PC-3 (cell line): ENCODE measurements at regions not wholly inside any gene's neighbourhood (a gene's known extent, or its start where the extent isn't known, plus 50 kb on each side); places are given as distances from the start of the nearest gene placed in this dataset.

Experiments
- ATAC-seq: fragments of 200-7000 bp; cut with Tn5 transposase; 2 replicates; pipeline ENCODE4 v1.9.1; 2020; ENCODE audit warnings: mild to moderate bottlenecking, moderate library complexity
- BruUV-seq: library from RNA; stranded (reverse); fragments of 400-500 nt; replicated peaks from 2 replicates; lab custom pipeline; 2021; lab: Mats Ljungman, UMichigan
- CTCF ChIA-PET: fragments of 300-600 bp; sonication (Branson Sonifier 250); formaldehyde crosslinking; loops from one replicate; lab custom pipeline; 2022; ENCODE audit warnings: antibody characterized with exemption; lab: Charles Lee
- POLR2A ChIA-PET: fragments of 300-600 bp; sonication (Branson Sonifier 250); formaldehyde crosslinking; loops from one replicate; lab custom pipeline; 2022; ENCODE audit warnings: antibody characterized with exemption; ENCODE audit not compliant: unreplicated experiment; lab: Charles Lee
- DNase-seq: peaks from one replicate; pipeline ENCODE4 v3.0.0-alpha.2; 2015
- H2AFZ ChIP-seq: fragments of 300-600 bp; sonication (generic); 2 replicates; pipeline ENCODE4 v1.6.0; 2016; ENCODE audit warnings: antibody characterized with exemption, low read length
- H3F3A ChIP-seq: fragments of 300-600 bp; sonication (generic); one replicate; pipeline ENCODE4 v1.6.0; 2017; ENCODE audit warnings: antibody characterized with exemption, low read length, control low read depth, mild to moderate bottlenecking; ENCODE audit not compliant: unreplicated experiment
- H3K27ac ChIP-seq: fragments of 300-600 bp; sonication (generic); 2 replicates; pipeline ENCODE4 v1.5.1; 2016; ENCODE audit warnings: mild to moderate bottlenecking, low read length
- H3K27me3 ChIP-seq: fragments of 300-600 bp; sonication (generic); 2 replicates; pipeline ENCODE4 v1.6.1; 2016; ENCODE audit warnings: low read length, mixed read lengths
- H3K36me3 ChIP-seq: fragments of 300-600 bp; sonication (generic); 2 replicates; pipeline ENCODE4 v1.6.1; 2016; ENCODE audit warnings: low read depth, mixed run types, low read length, mixed read lengths
- H3K4me1 ChIP-seq: fragments of 300-600 bp; sonication (generic); 2 replicates; pipeline ENCODE4 v1.5.1; 2016; ENCODE audit warnings: low read length; ENCODE audit not compliant: insufficient read depth
- H3K4me2 ChIP-seq: fragments of 300-600 bp; sonication (generic); 2 replicates; pipeline ENCODE4 v1.6.0; 2016; ENCODE audit warnings: low read length
- H3K4me3 ChIP-seq: fragments of 300-600 bp; sonication (generic); 2 replicates; pipeline ENCODE4 v1.5.1; 2016; ENCODE audit warnings: mild to moderate bottlenecking, low read length, mixed read lengths
- H3K79me2 ChIP-seq: fragments of 300-600 bp; sonication (generic); 2 replicates; pipeline ENCODE4 v1.6.1; 2017; ENCODE audit warnings: low read length, mixed read lengths
- H3K9ac ChIP-seq: fragments of 300-600 bp; sonication (generic); 2 replicates; pipeline ENCODE4 v1.6.0; 2016; ENCODE audit warnings: mild to moderate bottlenecking, low read length
- H3K9me2 ChIP-seq: fragments of 300-600 bp; sonication (generic); replicated peaks from 2 replicates; pipeline ENCODE4 v1.6.1; 2016; ENCODE audit warnings: mixed run types, low read length, mixed read lengths
- H3K9me3 ChIP-seq: fragments of 300-600 bp; sonication (generic); 2 replicates; pipeline ENCODE4 v1.6.1; 2016; ENCODE audit warnings: low read length, mixed read lengths
- H4K20me1 ChIP-seq: fragments of 300-600 bp; sonication (generic); 2 replicates; pipeline ENCODE4 v1.6.1; 2016; ENCODE audit warnings: low read length, mixed read lengths
- EZH2 ChIP-seq: fragments of 300-600 bp; sonication (generic); IDR thresholded peaks from one replicate; pipeline ENCODE4 v1.6.1; 2017; ENCODE audit warnings: antibody characterized with exemption, mild to moderate bottlenecking, low read length; ENCODE audit not compliant: unreplicated experiment
- EZH2phosphoT487 ChIP-seq: fragments of 300-600 bp; sonication (generic); IDR thresholded peaks from 2 replicates; pipeline ENCODE4 v1.6.1; 2018; ENCODE audit warnings: mild to moderate bottlenecking, antibody characterized with exemption, low read length, borderline replicate concordance
- intact Hi-C: fragments of 100-400 bp; cut with micrococcal nuclease; formaldehyde crosslinking; loops from 2 replicates; pipeline ENCODE4 v1.9.0; 2023
- TF ChIP-seq, protein P1 (sequence below): fragments of 300-600 bp; sonication (generic); conservative IDR thresholded peaks from 2 replicates; pipeline ENCODE4 v1.5.1; 2017; ENCODE audit warnings: antibody characterized with exemption, low read depth, mild to moderate bottlenecking, low read length

- Histone ChIP-seq H3K9me2 (no peaks in the 10 kb centered on the region), H3K9ac (no peak overlapping the region), H3K36me3 (no peaks in the 10 kb centered on the region), H3K27me3 (no peaks in the 10 kb centered on the region), H3K9me3 (no peaks in the 10 kb centered on the region), H3K4me1 (no peaks in the 10 kb centered on the region), H4K20me1 (no peaks in the 10 kb centered on the region), H3K27ac (no peak overlapping the region), H3F3A (no peaks in the 10 kb centered on the region), H3K4me3 (no peak overlapping the region), H2AFZ (no peak overlapping the region), H3K79me2 (no peaks in the 10 kb centered on the region), H3K4me2 (no peak overlapping the region)
- ChIA-PET POLR2A (no interaction called here), CTCF (no interaction called here)
- TF ChIP-seq, protein P1, sequence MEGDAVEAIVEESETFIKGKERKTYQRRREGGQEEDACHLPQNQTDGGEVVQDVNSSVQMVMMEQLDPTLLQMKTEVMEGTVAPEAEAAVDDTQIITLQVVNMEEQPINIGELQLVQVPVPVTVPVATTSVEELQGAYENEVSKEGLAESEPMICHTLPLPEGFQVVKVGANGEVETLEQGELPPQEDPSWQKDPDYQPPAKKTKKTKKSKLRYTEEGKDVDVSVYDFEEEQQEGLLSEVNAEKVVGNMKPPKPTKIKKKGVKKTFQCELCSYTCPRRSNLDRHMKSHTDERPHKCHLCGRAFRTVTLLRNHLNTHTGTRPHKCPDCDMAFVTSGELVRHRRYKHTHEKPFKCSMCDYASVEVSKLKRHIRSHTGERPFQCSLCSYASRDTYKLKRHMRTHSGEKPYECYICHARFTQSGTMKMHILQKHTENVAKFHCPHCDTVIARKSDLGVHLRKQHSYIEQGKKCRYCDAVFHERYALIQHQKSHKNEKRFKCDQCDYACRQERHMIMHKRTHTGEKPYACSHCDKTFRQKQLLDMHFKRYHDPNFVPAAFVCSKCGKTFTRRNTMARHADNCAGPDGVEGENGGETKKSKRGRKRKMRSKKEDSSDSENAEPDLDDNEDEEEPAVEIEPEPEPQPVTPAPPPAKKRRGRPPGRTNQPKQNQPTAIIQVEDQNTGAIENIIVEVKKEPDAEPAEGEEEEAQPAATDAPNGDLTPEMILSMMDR = no peak
- TF ChIP-seq EZH2 (no peak), EZH2phosphoT487 (no peak)
- no TSS peak for BruUV-seq
- ATAC-seq (no peak), DNase-seq (no peak)
- intact Hi-C loops = no loop called here
Measured at GRCh38 chrX:42497356-42497755, 280.6 kb downstream of the PPP1R2C start.

DNA sequence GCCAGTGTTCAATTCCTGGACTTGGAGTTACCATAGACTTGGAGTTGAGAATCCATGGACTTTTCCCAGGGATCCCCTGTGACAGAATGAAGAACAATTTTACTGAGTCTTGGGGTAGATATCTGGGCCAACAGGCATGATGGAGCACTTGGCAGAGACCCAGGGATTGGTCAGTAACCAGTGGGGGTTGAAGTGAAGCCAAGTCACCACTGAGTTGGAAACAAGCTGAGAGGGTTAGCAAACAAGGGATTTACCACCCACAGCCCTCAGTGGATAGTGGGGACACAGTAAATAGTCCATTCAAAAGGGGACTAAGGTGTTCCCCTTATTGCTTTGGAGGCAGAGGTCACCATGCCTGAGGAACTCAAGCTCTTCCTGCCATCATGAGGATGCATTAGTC is 281.7 kb downstream of the PPP1R2C start:
- Histone ChIP-seq H3K4me1 (no peaks in the 10 kb centered on the region), H3K27ac (no peak overlapping the region), H3K9me2 (no peaks in the 10 kb centered on the region), H2AFZ (no peak overlapping the region), H3K79me2 (no peaks in the 10 kb centered on the region), H3K27me3 (no peaks in the 10 kb centered on the region), H3F3A (no peaks in the 10 kb centered on the region), H4K20me1 (no peaks in the 10 kb centered on the region), H3K4me3 (no peak overlapping the region), H3K36me3 (no peaks in the 10 kb centered on the region), H3K9me3 (no peaks in the 10 kb centered on the region), H3K4me2 (no peak overlapping the region), H3K9ac (no peak overlapping the region)
- ATAC-seq (no peak), DNase-seq (no peak)
- POLR2A ChIA-PET = no interaction called here
- intact Hi-C loops = no loop called here
- TF ChIP-seq, protein P1 = no peak
- BruUV-seq = no TSS peak
- CTCF ChIA-PET = no interaction called here

DNA sequence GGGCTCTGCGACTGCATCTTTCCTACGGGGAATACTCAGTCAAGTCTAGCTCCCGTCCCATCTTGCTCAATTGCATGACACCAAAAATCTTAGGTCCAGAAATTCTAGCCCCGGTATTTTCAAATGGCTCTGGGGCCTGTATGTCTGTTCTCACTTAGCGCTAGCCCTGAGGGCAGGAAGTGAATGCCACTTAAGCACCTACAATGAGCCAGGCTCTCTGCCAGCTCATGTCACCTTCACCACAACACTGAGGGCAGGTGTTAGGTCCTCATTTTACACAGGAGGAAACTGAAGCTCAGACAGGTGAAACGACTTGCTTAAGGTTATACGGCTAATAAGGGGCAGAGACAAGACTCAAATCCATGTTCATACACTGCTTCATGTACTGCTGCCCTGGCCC is 282.8 kb downstream of the PPP1R2C start:
- H3K36me3 ChIP-seq = no peaks in the 10 kb centered on the region
- ATAC-seq (no peak), DNase-seq (no peak)
- H3K4me1 ChIP-seq = no peaks in the 10 kb centered on the region
- H3F3A ChIP-seq = no peaks in the 10 kb centered on the region
- no peaks in the 10 kb centered on the region for H3K79me2 ChIP-seq
- no TSS peak for BruUV-seq
- no peak overlapping the region for H2AFZ ChIP-seq
- no peak overlapping the region for H3K4me2 ChIP-seq
- TF ChIP-seq EZH2phosphoT487 (no peak), EZH2 (no peak)
- TF ChIP-seq, protein P1 = no peak
- intact Hi-C loops = no loop called here
- no peaks in the 10 kb centered on the region for H3K9me3 ChIP-seq
- POLR2A ChIA-PET = no interaction called here
- no peak overlapping the region for H3K9ac ChIP-seq
- no peaks in the 10 kb centered on the region for H3K9me2 ChIP-seq
- no peak overlapping the region for H3K4me3 ChIP-seq
- H3K27me3 ChIP-seq = no peaks in the 10 kb centered on the region
- no peaks in the 10 kb centered on the region for H4K20me1 ChIP-seq
- no peak overlapping the region for H3K27ac ChIP-seq
- CTCF ChIA-PET = no interaction called here
